HG03039 (cell line): ENCODE measurements at regions not wholly inside any gene's neighbourhood (a gene's known extent, or its start where the extent isn't known, plus 50 kb on each side); places are given as distances from the start of the nearest gene placed in this dataset.

Experiments
- ATAC-seq: cut with Tn5 transposase; IDR thresholded peaks from one replicate; pipeline ENCODE4 v1.9.1; 2021; ENCODE audit warnings: mild to moderate bottlenecking, moderate library complexity; ENCODE audit not compliant: unreplicated experiment

- ATAC-seq: no peak
Observed at GRCh38 chr13:111632906-111633305, 312.5 kb downstream of the TEX29 start.

- no peak for ATAC-seq
Observed at GRCh38 chr13:111633401-111633800, 313.0 kb downstream of the TEX29 start.

GRCh38 chr13:111634410-111634809, 314.0 kb downstream of the TEX29 start:
- no peak for ATAC-seq

GRCh38 chr13:111636271-111636670, 315.8 kb downstream of the TEX29 start:
- ATAC-seq: no peak

- ATAC-seq: no peak
Observed at GRCh38 chr13:111636804-111637203, 316.4 kb downstream of the TEX29 start.

GRCh38 chr13:111637365-111637764, 316.9 kb downstream of the TEX29 start:
- no peak for ATAC-seq

- no peak for ATAC-seq
Observed at GRCh38 chr13:111638233-111638632, 317.8 kb downstream of the TEX29 start.

- no peak for ATAC-seq
Observed at GRCh38 chr13:111639196-111639705, 318.8 kb downstream of the TEX29 start.

- ATAC-seq: no peak
Observed at GRCh38 chr13:111640006-111640405, 319.6 kb downstream of the TEX29 start.

- ATAC-seq: no peak
Observed at GRCh38 chr13:111640476-111640875, 320.0 kb downstream of the TEX29 start.

- no peak for ATAC-seq
Observed at GRCh38 chr13:111642156-111642767, 321.8 kb downstream of the TEX29 start.

- ATAC-seq: no peak
Observed at GRCh38 chr13:111644750-111645149, 324.3 kb downstream of the TEX29 start.

- no peak for ATAC-seq
Observed at GRCh38 chr13:111645198-111645597, 324.8 kb downstream of the TEX29 start.

- no peak for ATAC-seq
Observed at GRCh38 chr13:111645598-111646455, 325.4 kb downstream of the TEX29 start.

- no peak for ATAC-seq
Observed at GRCh38 chr13:111646456-111646855, 326.0 kb downstream of the TEX29 start.

GRCh38 chr13:111648885-111649284, 328.4 kb downstream of the TEX29 start:
- no peak for ATAC-seq

GRCh38 chr13:111650626-111651025, 330.2 kb downstream of the TEX29 start:
- no peak for ATAC-seq

- ATAC-seq: no peak
Observed at GRCh38 chr13:111652676-111653075, 332.2 kb downstream of the TEX29 start.

GRCh38 chr13:111654531-111654930, 334.1 kb downstream of the TEX29 start:
- no peak for ATAC-seq

- no peak for ATAC-seq
Observed at GRCh38 chr13:111656439-111656838, 336.0 kb downstream of the TEX29 start.

GRCh38 chr13:111657013-111657412, 336.6 kb downstream of the TEX29 start:
- no peak for ATAC-seq
